Endothelial cell of umbilical vein (primary cell): ENCODE measurements at regions not wholly inside any gene's neighbourhood (a gene's known extent, or its start where the extent isn't known, plus 50 kb on each side); places are given as distances from the start of the nearest gene placed in this dataset.
"Not testable (repeated sequence)": the region's sequence is repeated elsewhere in the genome, so short reads cannot be mapped to it uniquely, and the experiment has no call there.

Source experiments
- BruUV-seq: library from RNA; stranded (reverse); fragments of 400-500 nt; replicated peaks from 2 replicates; lab custom pipeline; 2021; lab: Mats Ljungman, UMichigan
- CTCF ChIA-PET: fragments of 300-600, 350-600 bp; sonication (Branson Sonifier 250); formaldehyde crosslinking; loops from one replicate; lab custom pipeline; 2021; ENCODE audit warnings: antibody characterized with exemption, inconsistent platforms; lab: Charles Lee
- POLR2A ChIA-PET: fragments of 300-600, 350-600 bp; sonication (Branson Sonifier 250); formaldehyde crosslinking; loops from one replicate; lab custom pipeline; 2021; ENCODE audit warnings: antibody characterized with exemption, inconsistent platforms; lab: Charles Lee
- DNase-seq: peaks from one replicate; pipeline ENCODE4 v3.0.0-alpha.2; 2011; ENCODE audit warnings: low read depth, low spot score
- FAIRE-seq: peaks from 2 replicates; lab custom pipeline; 2011; peaks lifted over from hg19 to GRCh38; lab: Jason Lieb, UNC
- H2AFZ ChIP-seq: 2 replicates; pipeline ENCODE4 v1.6.0; 2012; ENCODE audit warnings: low read depth, low read length, control low read depth, inconsistent platforms
- H3K27ac ChIP-seq: 2 replicates; pipeline ENCODE4 v1.5.1; 2011; ENCODE audit warnings: low read depth, mild to moderate bottlenecking, control low read depth, low read length, moderate library complexity; ENCODE audit not compliant: insufficient read depth
- H3K27me3 ChIP-seq, 2 experiments: 2 replicates each; pipeline versions ENCODE4 v1.6.0 to v1.6.1; 2011; ENCODE audit warnings: low read length in 2 of 2, mixed read lengths in 1 of 2; ENCODE audit not compliant: control insufficient read depth in 2 of 2, insufficient read depth in 2 of 2
- H3K36me3 ChIP-seq, 2 experiments: 2 replicates in 1 of 2; 3 replicates in 1 of 2; pipeline ENCODE4 v1.5.1; 2011; ENCODE audit warnings: low read length in 2 of 2, mild to moderate bottlenecking in 1 of 2, moderate library complexity in 1 of 2; ENCODE audit not compliant: control insufficient read depth in 2 of 2, insufficient read depth in 2 of 2; ENCODE audit errors: extremely low read depth in 1 of 2
- H3K4me1 ChIP-seq: 3 replicates; pipeline ENCODE4 v1.5.1; 2011; ENCODE audit warnings: mild to moderate bottlenecking, low read length; ENCODE audit not compliant: control insufficient read depth, insufficient read depth; ENCODE audit errors: extremely low read depth
- H3K4me2 ChIP-seq: 2 replicates; pipeline ENCODE4 v1.6.1; 2011; ENCODE audit warnings: low read length, control low read depth, mixed read lengths; ENCODE audit not compliant: insufficient read depth
- H3K4me3 ChIP-seq, 3 experiments: fragments of 200-600 bp in 1 of 3; sonication (generic), shearing (Covaris generic) in 1 of 3; replicated peaks in 1 of 3; 2 replicates each; pipeline ENCODE4 v1.5.1; 2011 to 2016; ENCODE audit warnings: control low read depth in 3 of 3, low read length in 3 of 3, mild to moderate bottlenecking in 2 of 3, inconsistent platforms in 1 of 3, low read depth in 1 of 3, moderate library complexity in 1 of 3; ENCODE audit not compliant: insufficient read depth in 1 of 3
- H3K79me2 ChIP-seq: 2 replicates; pipeline ENCODE4 v1.6.0; 2012; ENCODE audit warnings: low read length, inconsistent platforms; ENCODE audit not compliant: control insufficient read depth, insufficient read depth
- H3K9ac ChIP-seq: replicated peaks from 2 replicates; pipeline ENCODE3; 2011; ENCODE audit warnings: low read length, control low read depth; ENCODE audit not compliant: insufficient read depth; ENCODE audit errors: extremely low read depth
- H3K9me1 ChIP-seq: replicated peaks from 3 replicates; pipeline ENCODE4 v1.6.0; 2011; ENCODE audit warnings: mild to moderate bottlenecking, low read length; ENCODE audit not compliant: control insufficient read depth, insufficient read depth; ENCODE audit errors: extremely low read depth
- H3K9me3 ChIP-seq: replicated peaks from 2 replicates; pipeline ENCODE4 v1.5.1; 2012; ENCODE audit warnings: low read length, inconsistent platforms; ENCODE audit not compliant: control insufficient read depth, insufficient read depth
- H4K20me1 ChIP-seq: replicated peaks from 2 replicates; pipeline ENCODE3; 2011; ENCODE audit warnings: mild to moderate bottlenecking, low read length; ENCODE audit not compliant: control insufficient read depth, insufficient read depth; ENCODE audit errors: extremely low read depth
- EZH2 ChIP-seq: IDR thresholded peaks from 2 replicates; pipeline ENCODE4 v1.6.1; 2012; ENCODE audit warnings: borderline replicate concordance, low read depth, mild to moderate bottlenecking, moderate library complexity, low read length, inconsistent platforms; ENCODE audit not compliant: severe bottlenecking
- FOS ChIP-seq: IDR thresholded peaks from 2 replicates; pipeline ENCODE4 v1.6.1; 2011; ENCODE audit warnings: mild to moderate bottlenecking, low read length, moderate library complexity, borderline replicate concordance; ENCODE audit not compliant: insufficient read depth
- GATA2 ChIP-seq: IDR thresholded peaks from 2 replicates; pipeline ENCODE4 v1.7.0; 2011; ENCODE audit warnings: low read depth, mild to moderate bottlenecking, moderate library complexity, mixed read lengths, low read length; ENCODE audit not compliant: insufficient read length, insufficient read depth
- JUN ChIP-seq: IDR thresholded peaks from 2 replicates; pipeline ENCODE4 v1.6.1; 2011; ENCODE audit warnings: borderline replicate concordance, low read depth; ENCODE audit not compliant: insufficient read length, insufficient read depth
- MAX ChIP-seq: IDR thresholded peaks from 2 replicates; pipeline ENCODE4 v1.6.1; 2011; ENCODE audit not compliant: insufficient read depth, insufficient read length
- MYC ChIP-seq: IDR thresholded peaks from one replicate; pipeline ENCODE4 v1.6.1; 2011; ENCODE audit warnings: mild to moderate bottlenecking, low read depth, low read length
- POLR2A ChIP-seq: IDR thresholded peaks from 2 replicates; pipeline ENCODE4 v1.6.1; 2012; ENCODE audit warnings: low read depth, mild to moderate bottlenecking, control low read depth, low read length
- POLR2AphosphoS5 ChIP-seq: IDR thresholded peaks from 2 replicates; pipeline ENCODE4 v1.6.1; 2012; ENCODE audit warnings: low read depth, mild to moderate bottlenecking, control low read depth, low read length, moderate library complexity; ENCODE audit not compliant: insufficient read depth
- dilution Hi-C: fragments of 300-500 bp; cut with MboI; formaldehyde crosslinking; loops from one replicate; pipeline ENCODE4 v1.15.0; 2019; ENCODE audit warnings: low sequenced_read_pairs; ENCODE audit not compliant: extremely low pct_ligation_motif_present
- intact Hi-C: fragments of 100-400 bp; cut with micrococcal nuclease; formaldehyde crosslinking; loops from one replicate; pipeline ENCODE4 v1.10.0; 2022
- TF ChIP-seq, protein P1 (sequence below), 2 donors: IDR thresholded peaks; 1 replicate in 1 of 2; 2 replicates in 1 of 2; pipeline ENCODE4 v1.5.1; 2011; ENCODE audit warnings: low read length in 2 of 2, mild to moderate bottlenecking in 2 of 2, moderate library complexity in 2 of 2, control low read depth in 1 of 2, inconsistent platforms in 1 of 2, low read depth in 1 of 2; ENCODE audit not compliant: insufficient read depth in 1 of 2; ENCODE audit errors: extremely low read depth in 1 of 2

DNA sequence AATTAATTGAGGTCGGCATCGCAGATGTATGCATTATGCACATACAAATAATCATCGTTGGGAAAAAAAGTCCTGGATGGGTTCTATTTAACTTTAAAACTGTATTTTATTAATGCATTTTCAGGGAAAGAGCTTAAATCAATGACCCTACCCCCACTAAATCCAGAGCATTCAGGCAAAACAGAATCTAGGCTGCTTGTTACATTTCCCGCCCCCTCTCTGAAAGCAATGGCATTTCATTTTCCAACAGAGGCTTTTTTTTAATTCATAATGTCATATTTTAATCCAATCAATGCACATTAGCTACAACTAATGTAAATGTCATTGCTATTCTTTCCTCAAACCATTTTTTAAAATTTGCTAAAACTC is 117.4 kb upstream of the GRIA1 start:
- intact Hi-C loops, result no loop called here
- H2AFZ ChIP-seq, result no peak overlapping the region
- no peaks in the 10 kb centered on the region for H3K36me3 ChIP-seq
- no peaks in the 10 kb centered on the region for H3K9me1 ChIP-seq
- POLR2A ChIA-PET, result no interaction called here
- H3K4me2 ChIP-seq, result no peak overlapping the region
- no peaks in the 10 kb centered on the region for H3K4me1 ChIP-seq
- DNase-seq, result no peak
- CTCF ChIA-PET, result no interaction called here
- H3K9me3 ChIP-seq, result no peaks in the 10 kb centered on the region
- H3K9ac ChIP-seq, result no peak overlapping the region
- dilution Hi-C loops, result no loop called here
- no peaks in the 10 kb centered on the region for H4K20me1 ChIP-seq
- no TSS peak for BruUV-seq
- TF ChIP-seq MAX (no peak), GATA2 (no peak), JUN (no peak), FOS (no peak), EZH2 (no peak), MYC (no peak), POLR2A (no peak), POLR2AphosphoS5 (no peak)
- TF ChIP-seq, protein P1, sequence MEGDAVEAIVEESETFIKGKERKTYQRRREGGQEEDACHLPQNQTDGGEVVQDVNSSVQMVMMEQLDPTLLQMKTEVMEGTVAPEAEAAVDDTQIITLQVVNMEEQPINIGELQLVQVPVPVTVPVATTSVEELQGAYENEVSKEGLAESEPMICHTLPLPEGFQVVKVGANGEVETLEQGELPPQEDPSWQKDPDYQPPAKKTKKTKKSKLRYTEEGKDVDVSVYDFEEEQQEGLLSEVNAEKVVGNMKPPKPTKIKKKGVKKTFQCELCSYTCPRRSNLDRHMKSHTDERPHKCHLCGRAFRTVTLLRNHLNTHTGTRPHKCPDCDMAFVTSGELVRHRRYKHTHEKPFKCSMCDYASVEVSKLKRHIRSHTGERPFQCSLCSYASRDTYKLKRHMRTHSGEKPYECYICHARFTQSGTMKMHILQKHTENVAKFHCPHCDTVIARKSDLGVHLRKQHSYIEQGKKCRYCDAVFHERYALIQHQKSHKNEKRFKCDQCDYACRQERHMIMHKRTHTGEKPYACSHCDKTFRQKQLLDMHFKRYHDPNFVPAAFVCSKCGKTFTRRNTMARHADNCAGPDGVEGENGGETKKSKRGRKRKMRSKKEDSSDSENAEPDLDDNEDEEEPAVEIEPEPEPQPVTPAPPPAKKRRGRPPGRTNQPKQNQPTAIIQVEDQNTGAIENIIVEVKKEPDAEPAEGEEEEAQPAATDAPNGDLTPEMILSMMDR (IDR thresholded peaks at IDR 0.05; ENCODE audit: extremely low read depth in 1 of 2, insufficient read depth in 1 of 2, low read depth in 1 of 2, low read length in 2 of 2), result no peak
- H3K79me2 ChIP-seq, result no peaks in the 10 kb centered on the region
- H3K4me3 ChIP-seq, result no peak overlapping the region
- no peaks in the 10 kb centered on the region for H3K27me3 ChIP-seq
- H3K27ac ChIP-seq, result no peak overlapping the region
- no peak for FAIRE-seq

DNA sequence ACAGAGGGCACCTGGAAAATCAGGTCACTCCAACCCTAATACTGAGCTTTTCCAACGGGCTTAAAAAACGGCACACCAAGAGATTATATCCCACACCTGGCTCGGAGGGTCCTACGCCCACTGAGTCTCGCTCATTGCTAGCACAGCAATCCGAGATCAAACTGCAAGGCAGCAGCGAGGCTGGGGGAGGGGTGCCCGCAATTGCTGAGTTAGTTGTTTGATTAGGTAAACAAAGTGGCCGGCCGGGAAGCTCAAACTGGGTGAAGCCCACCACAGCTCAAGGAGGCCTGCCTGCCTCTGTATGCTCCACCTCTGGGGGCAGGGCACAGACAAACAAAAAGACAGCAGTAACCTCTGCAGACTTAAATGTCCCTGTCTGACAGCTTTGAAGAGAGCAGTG is 108.8 kb upstream of the GRIA1 start:
- CTCF ChIA-PET, H4K20me1 ChIP-seq, H3K27ac ChIP-seq, H3K9me3 ChIP-seq, H3K4me1 ChIP-seq, H3K36me3 ChIP-seq, H3K9me1 ChIP-seq, H3K79me2 ChIP-seq, DNase-seq, H3K4me3 ChIP-seq, dilution Hi-C loops, H3K4me2 ChIP-seq, H3K27me3 ChIP-seq, H3K9ac ChIP-seq, intact Hi-C loops, BruUV-seq, H2AFZ ChIP-seq, FAIRE-seq, POLR2A ChIA-PET: not testable (repeated sequence)
